ENCODE measurements at regions not wholly inside any gene's neighbourhood (a gene's known extent, or its start where the extent isn't known, plus 50 kb on each side); places are given as distances from the start of the nearest gene placed in this dataset.

- WGBS (ENCODE audit: insufficient coverage, insufficient replicate concordance, low lambda C conversion rate, missing lambda C conversion rate): 4% methylated on average over 7 of the region's 7 CpGs
- intact Hi-C loops (cut with micrococcal nuclease; ENCODE audit: unreplicated experiment) (no loop called here), in situ Hi-C loops (cut with MboI) (no loop called here)
- CTCF ChIA-PET: no interaction called here
- TF ChIP-seq MAX (IDR thresholded peaks at IDR 0.05; ENCODE audit: low read depth, low read length): no peak
- no peak for DNase-seq (ENCODE audit: low read depth, low spot score)
- H3K4me3 ChIP-seq: no peak overlapping the region
- no TSS peak for BruUV-seq (replicated peaks)
- RAD21 ChIA-PET (ENCODE audit: unreplicated experiment): no interaction called here
- no peaks in the 10 kb centered on the region for H3K9me3 ChIP-seq (replicated peaks; ENCODE audit: control insufficient read depth, insufficient read depth, low read length)
- peaks cover 0 to 3% of the 10 kb centered on the region in 2 experiments; a peak in 1 of 4 replicates for H3K27me3 ChIP-seq (replicated peaks in 1 of 2; ENCODE audit: control insufficient read depth in 2 of 2, insufficient read depth in 2 of 2, low read length in 1 of 2)
- no peak for ATAC-seq
- no peaks in the 10 kb centered on the region for H3K79me2 ChIP-seq (ENCODE audit: control insufficient read depth, insufficient read depth, low read length)
- no peak overlapping the region for H3K4me2 ChIP-seq (ENCODE audit: control insufficient read depth, insufficient read depth)
- no peak overlapping the region for H3K9ac ChIP-seq (ENCODE audit: control insufficient read depth, insufficient read depth, low read length)
- FAIRE-seq: no peak
- no peaks in the 10 kb centered on the region for H3K4me1 ChIP-seq (ENCODE audit: control insufficient read depth, insufficient read depth, low read length)
- POLR2A ChIA-PET: interaction anchor here (0.6 kb wide), 1 partner anchor 37 kb away, joined by 5 read pairs; no protein-coding TSS in a partner anchor
- no peak overlapping the region for H3K27ac ChIP-seq (ENCODE audit: control insufficient read depth, insufficient read depth)
- SMC1A ChIA-PET (ENCODE audit: uncharacterized antibody, unreplicated experiment): interaction anchor here (1.1 kb wide), 1 partner anchor 59 kb away, joined by 3 read pairs; no protein-coding TSS in a partner anchor
- no peaks in the 10 kb centered on the region for H3K36me3 ChIP-seq (ENCODE audit: control insufficient read depth in 2 of 2, insufficient read depth in 2 of 2, low read length in 1 of 2)
- no peak overlapping the region for H2AFZ ChIP-seq (ENCODE audit: control insufficient read depth, low read depth, low read length)
- no peaks in the 10 kb centered on the region for H4K20me1 ChIP-seq (ENCODE audit: control insufficient read depth, insufficient read depth)
These were observed 246.0 kb downstream of the GADD45G start for GRCh38 chr9:89850631-89851325.

- POLR2A ChIA-PET: no interaction called here
- no peak overlapping the region for H3K4me2 ChIP-seq (ENCODE audit: control insufficient read depth, insufficient read depth)
- RAD21 ChIA-PET (ENCODE audit: unreplicated experiment): no interaction called here
- DNase-seq (ENCODE audit: low read depth, low spot score) (no peak), FAIRE-seq (no peak), ATAC-seq (no peak)
- CTCF ChIA-PET: no interaction called here
- SMC1A ChIA-PET (ENCODE audit: uncharacterized antibody, unreplicated experiment): no interaction called here
- H3K27me3 ChIP-seq (replicated peaks in 1 of 2; ENCODE audit: control insufficient read depth in 2 of 2, insufficient read depth in 2 of 2, low read length in 1 of 2): peaks cover 0 to 3% of the 10 kb centered on the region in 2 experiments; a peak in 2 of 4 replicates
- in situ Hi-C loops (cut with MboI) (no loop called here), intact Hi-C loops (cut with micrococcal nuclease; ENCODE audit: unreplicated experiment) (no loop called here)
- H4K20me1 ChIP-seq (ENCODE audit: control insufficient read depth, insufficient read depth): no peaks in the 10 kb centered on the region
- H3K36me3 ChIP-seq (ENCODE audit: control insufficient read depth in 2 of 2, insufficient read depth in 2 of 2, low read length in 1 of 2): no peaks in the 10 kb centered on the region
- TF ChIP-seq RUNX3 (IDR thresholded peaks at IDR 0.05; ENCODE audit: low read length): no peak
- BruUV-seq (replicated peaks): no TSS peak
- WGBS (ENCODE audit: insufficient coverage, insufficient replicate concordance, low lambda C conversion rate, missing lambda C conversion rate): 13% methylated on average over 5 of the region's 5 CpGs
- H3K4me1 ChIP-seq (ENCODE audit: control insufficient read depth, insufficient read depth, low read length): no peaks in the 10 kb centered on the region
- no peak overlapping the region for H3K9ac ChIP-seq (ENCODE audit: control insufficient read depth, insufficient read depth, low read length)
- H3K79me2 ChIP-seq (ENCODE audit: control insufficient read depth, insufficient read depth, low read length): no peaks in the 10 kb centered on the region
- no peak overlapping the region for H3K27ac ChIP-seq (ENCODE audit: control insufficient read depth, insufficient read depth)
- no peak overlapping the region for H2AFZ ChIP-seq (ENCODE audit: control insufficient read depth, low read depth, low read length)
- H3K4me3 ChIP-seq: no peak overlapping the region
- H3K9me3 ChIP-seq (replicated peaks; ENCODE audit: control insufficient read depth, insufficient read depth, low read length): no peaks in the 10 kb centered on the region
These were observed 248.3 kb downstream of the GADD45G start for GRCh38 chr9:89853161-89853560.
